CD14-positive monocyte (primary cell): ENCODE measurements at regions not wholly inside any gene's neighbourhood (a gene's known extent, or its start where the extent isn't known, plus 50 kb on each side); places are given as distances from the start of the nearest gene placed in this dataset.

Source experiments
- DNase-seq, 3 donors: peaks; one replicate each; pipeline ENCODE4 v3.0.0-alpha.2; 2011 to 2022
- H2AFZ ChIP-seq: 2 replicates; pipeline ENCODE4 v1.6.0; 2012; ENCODE audit warnings: mild to moderate bottlenecking, low read depth, low read length, inconsistent platforms; ENCODE audit not compliant: insufficient read depth, poor library complexity, severe bottlenecking
- H3K27ac ChIP-seq, 2 donors: 1 replicate in 1 of 2; 2 replicates in 1 of 2; pipeline ENCODE4 v1.5.1; 2012 to 2013; ENCODE audit warnings: low read length in 2 of 2, control low read depth in 1 of 2, inconsistent platforms in 1 of 2, low read depth in 1 of 2, mild to moderate bottlenecking in 1 of 2
- H3K27me3 ChIP-seq, 2 donors: one replicate each; pipeline versions ENCODE4 v1.6.0 to v1.6.1; 2011 to 2013; ENCODE audit warnings: low read length in 2 of 2; ENCODE audit not compliant: control insufficient read depth in 2 of 2, insufficient read depth in 2 of 2
- H3K36me3 ChIP-seq, 2 donors: replicated peaks in 1 of 2; 1 replicate in 1 of 2; 2 replicates in 1 of 2; pipeline versions ENCODE4 v1.5.1 to v1.6.1; 2012 to 2013; ENCODE audit warnings: low read length in 2 of 2, control low read depth in 1 of 2, inconsistent platforms in 1 of 2, mild to moderate bottlenecking in 1 of 2; ENCODE audit not compliant: insufficient read depth in 2 of 2, control insufficient read depth in 1 of 2
- H3K4me1 ChIP-seq, 2 donors: 1 replicate in 1 of 2; 2 replicates in 1 of 2; pipeline versions ENCODE4 v1.5.1 to v1.6.1; 2012 to 2013; ENCODE audit warnings: low read length in 2 of 2, control low read depth in 1 of 2, inconsistent platforms in 1 of 2, mild to moderate bottlenecking in 1 of 2, moderate library complexity in 1 of 2; ENCODE audit not compliant: insufficient read depth in 2 of 2, control insufficient read depth in 1 of 2
- H3K4me2 ChIP-seq: replicated peaks from 2 replicates; pipeline ENCODE3; 2012; ENCODE audit warnings: low read length, moderate library complexity, mild to moderate bottlenecking; ENCODE audit not compliant: poor library complexity, severe bottlenecking; ENCODE audit errors: extremely low read depth
- H3K4me3 ChIP-seq, 3 experiments: fragments of 200-600 bp in 1 of 3; sonication (generic) in 1 of 3; replicated peaks in 1 of 3; 1 replicate in 2 of 3; 2 replicates in 1 of 3; pipeline ENCODE4 v1.5.1; 2011 to 2013; ENCODE audit warnings: low read length in 3 of 3, mild to moderate bottlenecking in 3 of 3, control low read depth in 2 of 3, low read depth in 2 of 3, inconsistent platforms in 1 of 3, moderate library complexity in 1 of 3
- H3K79me2 ChIP-seq: 2 replicates; pipeline ENCODE4 v1.6.0; 2012; ENCODE audit warnings: mild to moderate bottlenecking, control low read depth, inconsistent platforms, low read length, moderate library complexity; ENCODE audit not compliant: insufficient read depth
- H3K9ac ChIP-seq: 2 replicates; pipeline ENCODE4 v1.6.0; 2017; ENCODE audit warnings: low read length, mild to moderate bottlenecking; ENCODE audit not compliant: insufficient read depth, poor library complexity, severe bottlenecking
- H3K9me3 ChIP-seq, 2 donors: replicated peaks in 1 of 2; 1 replicate in 1 of 2; 2 replicates in 1 of 2; pipeline versions ENCODE4 v1.5.1 to v1.6.1; 2012 to 2013; ENCODE audit warnings: low read length in 2 of 2, control low read depth in 1 of 2; ENCODE audit not compliant: control insufficient read depth in 1 of 2, insufficient read depth in 1 of 2
- H4K20me1 ChIP-seq: 2 replicates; pipeline ENCODE4 v1.6.0; 2012; ENCODE audit warnings: mild to moderate bottlenecking, low read length, control low read depth, moderate library complexity; ENCODE audit not compliant: insufficient read depth
- H3K27ac Mint-ChIP-seq, 7 donors: one replicate each; pipeline ENCODE4 v1.8.0; 2020; ENCODE audit warnings: mild to moderate bottlenecking in 7 of 7, mixed read lengths in 7 of 7, moderate library complexity in 6 of 7, inconsistent platforms in 2 of 7
- H3K27me3 Mint-ChIP-seq, 3 donors: one replicate each; pipeline ENCODE4 v1.8.0; 2021 to 2022; ENCODE audit warnings: low read depth in 3 of 3, mild to moderate bottlenecking in 3 of 3, mixed read lengths in 3 of 3, moderate library complexity in 3 of 3, inconsistent platforms in 1 of 3
- H3K36me3 Mint-ChIP-seq, 2 donors: one replicate each; pipeline ENCODE4 v1.8.0; 2020; ENCODE audit warnings: mixed read lengths in 2 of 2, inconsistent platforms in 1 of 2, mild to moderate bottlenecking in 1 of 2
- H3K4me1 Mint-ChIP-seq: one replicate; pipeline ENCODE4 v1.8.0; 2020; ENCODE audit warnings: mild to moderate bottlenecking, mixed read lengths
- H3K4me3 Mint-ChIP-seq, 2 donors: one replicate each; pipeline ENCODE4 v1.8.0; 2020; ENCODE audit warnings: mild to moderate bottlenecking in 2 of 2, mixed read lengths in 2 of 2, moderate library complexity in 1 of 2
- H3K9me3 Mint-ChIP-seq, 7 donors: one replicate each; pipeline ENCODE4 v1.8.0; 2020 to 2022; ENCODE audit warnings: mixed read lengths in 7 of 7, mild to moderate bottlenecking in 6 of 7, moderate library complexity in 6 of 7, inconsistent platforms in 2 of 7
- WGBS: methylation state at CpG from one replicate; pipeline ENCODE4 v1.1.5; 2013; ENCODE audit warnings: missing lambda C conversion rate; ENCODE audit not compliant: insufficient coverage; 5-methylcytosine and 5-hydroxymethylcytosine counted together
- intact Hi-C, 2 donors: fragments of 100-400 bp; cut with micrococcal nuclease; formaldehyde crosslinking; loops; one replicate each; pipeline versions ENCODE4 v1.15.0 to v1.15.1; 2023
- TF ChIP-seq, protein P1 (sequence below): fragments of 200-600 bp; IDR thresholded peaks from one replicate; pipeline ENCODE4 v1.8.0; 2022; ENCODE audit warnings: antibody characterized with exemption, mild to moderate bottlenecking

DNA sequence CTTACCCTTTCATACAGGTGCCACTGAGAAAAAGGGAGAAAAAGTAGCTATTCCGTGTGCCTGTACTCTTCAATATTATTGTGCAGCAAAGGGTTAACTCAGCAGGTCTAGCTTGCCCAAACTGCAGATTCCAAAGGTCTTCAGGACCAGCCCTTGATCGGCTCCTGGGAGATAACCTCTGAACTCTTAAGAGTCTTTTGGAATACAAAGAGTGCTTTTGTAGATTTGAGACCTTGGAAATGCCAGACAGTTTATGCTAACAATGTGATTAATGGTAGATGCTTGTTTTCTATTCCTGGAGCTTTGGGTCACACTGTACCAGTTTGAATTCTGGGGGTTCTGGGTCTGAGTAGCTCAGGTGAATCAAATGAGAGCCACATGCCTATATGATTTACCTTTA lies 844.7 kb upstream of the MIR17HG start:
- Mint-ChIP-seq H3K4me3 (no peak overlapping the region), H3K27ac (no peak overlapping the region), H3K9me3 (peaks cover 0 to 5% (median 0%) of the 10 kb centered on the region in 7 donors), H3K36me3 (no peaks in the 10 kb centered on the region), H3K27me3 (peaks cover 0 to 2% (median 0%) of the 10 kb centered on the region in 3 donors), H3K4me1 (no peaks in the 10 kb centered on the region)
- WGBS, result 63% methylated on average over 1 of the region's 2 CpGs
- no peaks in the 10 kb centered on the region for H3K27me3 ChIP-seq
- H3K9ac ChIP-seq, result no peak overlapping the region
- no peaks in the 10 kb centered on the region for H3K79me2 ChIP-seq
- H3K27ac ChIP-seq, result no peak overlapping the region
- H3K4me2 ChIP-seq, result no peak overlapping the region
- no peaks in the 10 kb centered on the region for H4K20me1 ChIP-seq
- no peak overlapping the region for H2AFZ ChIP-seq
- intact Hi-C loops, result no loop called here
- no peak overlapping the region for H3K4me3 ChIP-seq
- H3K9me3 ChIP-seq, result peaks cover 0 to 3% of the 10 kb centered on the region in 2 donors
- no peaks in the 10 kb centered on the region for H3K4me1 ChIP-seq
- no peak for DNase-seq
- TF ChIP-seq, protein P1, sequence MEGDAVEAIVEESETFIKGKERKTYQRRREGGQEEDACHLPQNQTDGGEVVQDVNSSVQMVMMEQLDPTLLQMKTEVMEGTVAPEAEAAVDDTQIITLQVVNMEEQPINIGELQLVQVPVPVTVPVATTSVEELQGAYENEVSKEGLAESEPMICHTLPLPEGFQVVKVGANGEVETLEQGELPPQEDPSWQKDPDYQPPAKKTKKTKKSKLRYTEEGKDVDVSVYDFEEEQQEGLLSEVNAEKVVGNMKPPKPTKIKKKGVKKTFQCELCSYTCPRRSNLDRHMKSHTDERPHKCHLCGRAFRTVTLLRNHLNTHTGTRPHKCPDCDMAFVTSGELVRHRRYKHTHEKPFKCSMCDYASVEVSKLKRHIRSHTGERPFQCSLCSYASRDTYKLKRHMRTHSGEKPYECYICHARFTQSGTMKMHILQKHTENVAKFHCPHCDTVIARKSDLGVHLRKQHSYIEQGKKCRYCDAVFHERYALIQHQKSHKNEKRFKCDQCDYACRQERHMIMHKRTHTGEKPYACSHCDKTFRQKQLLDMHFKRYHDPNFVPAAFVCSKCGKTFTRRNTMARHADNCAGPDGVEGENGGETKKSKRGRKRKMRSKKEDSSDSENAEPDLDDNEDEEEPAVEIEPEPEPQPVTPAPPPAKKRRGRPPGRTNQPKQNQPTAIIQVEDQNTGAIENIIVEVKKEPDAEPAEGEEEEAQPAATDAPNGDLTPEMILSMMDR, result no peak
- H3K36me3 ChIP-seq, result no peaks in the 10 kb centered on the region

DNA sequence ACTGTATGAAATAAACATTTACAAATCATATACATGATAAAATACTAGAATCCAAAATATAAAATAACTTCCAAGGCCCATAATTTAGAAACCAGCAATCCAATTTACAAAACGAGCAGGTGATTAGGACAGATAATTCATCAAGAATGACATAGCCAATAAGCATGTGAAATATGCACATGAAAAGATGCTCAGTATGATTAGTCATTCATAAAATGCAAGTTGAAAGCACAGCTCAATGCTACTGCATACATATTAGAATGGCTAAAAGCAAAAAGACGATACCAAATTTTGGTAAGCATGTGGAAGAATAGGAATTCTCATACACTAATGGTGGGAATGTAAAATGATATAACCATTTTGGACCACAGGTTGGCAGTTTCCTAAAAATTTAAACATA lies 837.2 kb upstream of the MIR17HG start:
- H3K27ac Mint-ChIP-seq, result no peak overlapping the region
- Histone ChIP-seq H3K79me2 (no peaks in the 10 kb centered on the region), H4K20me1 (no peaks in the 10 kb centered on the region), H3K36me3 (no peaks in the 10 kb centered on the region), H2AFZ (no peak overlapping the region), H3K27me3 (no peaks in the 10 kb centered on the region), H3K9ac (no peak overlapping the region), H3K4me1 (no peaks in the 10 kb centered on the region), H3K4me2 (no peak overlapping the region), H3K27ac (no peak overlapping the region), H3K9me3 (no peaks in the 10 kb centered on the region), H3K4me3 (no peak overlapping the region)
- H3K27me3 Mint-ChIP-seq, result no peaks in the 10 kb centered on the region
- TF ChIP-seq, protein P1, result no peak
- peaks cover 0 to 11% (median 2%) of the 10 kb centered on the region in 7 donors for H3K9me3 Mint-ChIP-seq
- no peak overlapping the region for H3K4me3 Mint-ChIP-seq
- no peaks in the 10 kb centered on the region for H3K36me3 Mint-ChIP-seq
- intact Hi-C loops, result no loop called here
- no CpG with 5 or more reads among the region's 2 CpGs for WGBS
- H3K4me1 Mint-ChIP-seq, result no peaks in the 10 kb centered on the region
- no peak for DNase-seq
